Glutamatergic neuron (in vitro differentiated cells): ENCODE measurements at regions not wholly inside any gene's neighbourhood (a gene's known extent, or its start where the extent isn't known, plus 50 kb on each side); places are given as distances from the start of the nearest gene placed in this dataset.

Source experiments
- DNase-seq: peaks from one replicate; pipeline ENCODE4 v3.0.0; 2022
- H3K27ac Mint-ChIP-seq: one replicate; pipeline ENCODE4 v1.8.0; 2020; ENCODE audit warnings: mild to moderate bottlenecking, mixed read lengths, inconsistent platforms; ENCODE audit not compliant: unreplicated experiment
- H3K27me3 Mint-ChIP-seq: one replicate; pipeline ENCODE4 v1.8.0; 2020; ENCODE audit warnings: mild to moderate bottlenecking, moderate library complexity, mixed read lengths, inconsistent platforms; ENCODE audit not compliant: unreplicated experiment
- H3K36me3 Mint-ChIP-seq: one replicate; pipeline ENCODE4 v1.8.0; 2020; ENCODE audit warnings: mild to moderate bottlenecking, mixed read lengths, inconsistent platforms; ENCODE audit not compliant: unreplicated experiment
- H3K4me1 Mint-ChIP-seq: one replicate; pipeline ENCODE4 v1.8.0; 2020; ENCODE audit warnings: mild to moderate bottlenecking, low read depth, mixed read lengths, inconsistent platforms; ENCODE audit not compliant: unreplicated experiment
- H3K4me3 Mint-ChIP-seq: one replicate; pipeline ENCODE4 v1.8.0; 2020; ENCODE audit warnings: mild to moderate bottlenecking, mixed read lengths, inconsistent platforms; ENCODE audit not compliant: unreplicated experiment
- H3K9me3 Mint-ChIP-seq: one replicate; pipeline ENCODE4 v1.8.0; 2020; ENCODE audit warnings: mild to moderate bottlenecking, moderate library complexity, mixed read lengths, inconsistent platforms; ENCODE audit not compliant: unreplicated experiment
- CTCF ChIP-seq: fragments of 200-600 bp; sonication (generic); IDR thresholded peaks from one replicate; pipeline ENCODE4 v1.5.0; 2021; ENCODE audit not compliant: partially characterized antibody, unreplicated experiment

GRCh38 chr4:4624276-4624897 is 82.5 kb upstream of the STX18 start:
- Mint-ChIP-seq H3K4me1 (peaks cover 7% of the 10 kb centered on the region), H3K9me3 (peaks cover 8% of the 10 kb centered on the region), H3K27me3 (peaks cover 5% of the 10 kb centered on the region), H3K4me3 (no peak overlapping the region), H3K27ac (no peak overlapping the region), H3K36me3 (no peaks in the 10 kb centered on the region)
- no peak for TF ChIP-seq CTCF
- DNase-seq, result no peak

GRCh38 chr4:4619821-4620220 is 78.0 kb upstream of the STX18 start:
- no peak for TF ChIP-seq CTCF
- Mint-ChIP-seq H3K27me3 (peaks cover 2% of the 10 kb centered on the region), H3K9me3 (peaks cover 3% of the 10 kb centered on the region), H3K27ac (no peak overlapping the region), H3K4me1 (no peaks in the 10 kb centered on the region), H3K36me3 (no peaks in the 10 kb centered on the region), H3K4me3 (no peak overlapping the region)
- no peak for DNase-seq

GRCh38 chr4:4618847-4619246 is 77.0 kb upstream of the STX18 start:
- TF ChIP-seq CTCF, result no peak
- H3K9me3 Mint-ChIP-seq, result no peaks in the 10 kb centered on the region
- no peak overlapping the region for H3K4me3 Mint-ChIP-seq
- H3K4me1 Mint-ChIP-seq, result no peaks in the 10 kb centered on the region
- no peaks in the 10 kb centered on the region for H3K36me3 Mint-ChIP-seq
- H3K27ac Mint-ChIP-seq, result no peak overlapping the region
- no peak for DNase-seq
- H3K27me3 Mint-ChIP-seq, result no peaks in the 10 kb centered on the region

GRCh38 chr4:4614925-4615678 is 73.3 kb upstream of the STX18 start:
- H3K27me3 Mint-ChIP-seq, result peaks cover 2% of the 10 kb centered on the region
- H3K36me3 Mint-ChIP-seq, result no peaks in the 10 kb centered on the region
- no peak overlapping the region for H3K27ac Mint-ChIP-seq
- TF ChIP-seq CTCF, result no peak
- no peak for DNase-seq
- no peak overlapping the region for H3K4me3 Mint-ChIP-seq
- no peaks in the 10 kb centered on the region for H3K9me3 Mint-ChIP-seq
- peaks cover 4% of the 10 kb centered on the region for H3K4me1 Mint-ChIP-seq

GRCh38 chr4:4613641-4614286 is 71.9 kb upstream of the STX18 start:
- Mint-ChIP-seq H3K4me1 (peaks cover 4% of the 10 kb centered on the region), H3K9me3 (no peaks in the 10 kb centered on the region), H3K27me3 (peaks cover 2% of the 10 kb centered on the region), H3K36me3 (no peaks in the 10 kb centered on the region), H3K27ac (no peak overlapping the region), H3K4me3 (no peak overlapping the region)
- TF ChIP-seq CTCF, result no peak
- no peak for DNase-seq
